NCI-H2081 (cell line): ENCODE measurements at regions not wholly inside any gene's neighbourhood (a gene's known extent, or its start where the extent isn't known, plus 50 kb on each side); places are given as distances from the start of the nearest gene placed in this dataset.
A peak's percentile ranks its signal among the peaks of the same experiment; 100 is the strongest.
"Not testable (repeated sequence)": the region's sequence is repeated elsewhere in the genome, so short reads cannot be mapped to it uniquely, and the experiment has no call there.

ENCODE experiments used
- DNase-seq, 2 experiments: peaks; one replicate each; lab custom pipeline; 2025; lab: John Stamatoyannopoulos, UW

GRCh38 chr18:29373000-29373399, 1196.1 kb upstream of the CDH2 start:
- DNase-seq: no peak

GRCh38 chr18:29361843-29362242, 1184.9 kb upstream of the CDH2 start:
- DNase-seq: no peak

- DNase-seq: not testable (repeated sequence)
Observed at GRCh38 chr18:29360659-29361058, 1183.7 kb upstream of the CDH2 start.

- DNase-seq: not testable (repeated sequence)
Observed at GRCh38 chr18:29359222-29359621, 1182.3 kb upstream of the CDH2 start.

GRCh38 chr18:29351171-29351570, 1174.2 kb upstream of the CDH2 start:
- DNase-seq: no peak

- DNase-seq: no peak
Observed at GRCh38 chr18:29328932-29329331, 1152.0 kb upstream of the CDH2 start.

- DNase-seq: peak; percentile 6 to 46
Observed at GRCh38 chr18:29326214-29326613, 1149.3 kb upstream of the CDH2 start.

- DNase-seq: no peak
Observed at GRCh38 chr18:29321561-29321960, 1144.6 kb upstream of the CDH2 start.

- no peak for DNase-seq
Observed at GRCh38 chr18:29313312-29313711, 1136.4 kb upstream of the CDH2 start.

- DNase-seq: no peak
Observed at GRCh38 chr18:29311580-29311979, 1134.7 kb upstream of the CDH2 start.

GRCh38 chr18:29309366-29309765, 1132.4 kb upstream of the CDH2 start:
- DNase-seq: no peak

GRCh38 chr18:29307982-29308381, 1131.1 kb upstream of the CDH2 start:
- no peak for DNase-seq

GRCh38 chr18:29307231-29307630, 1130.3 kb upstream of the CDH2 start:
- no peak for DNase-seq

GRCh38 chr18:29305516-29305915, 1128.6 kb upstream of the CDH2 start:
- no peak for DNase-seq

- no peak for DNase-seq
Observed at GRCh38 chr18:29301048-29301447, 1124.1 kb upstream of the CDH2 start.

GRCh38 chr18:29285471-29285870, 1108.5 kb upstream of the CDH2 start:
- no peak for DNase-seq

GRCh38 chr18:29271501-29271900, 1094.6 kb upstream of the CDH2 start:
- DNase-seq: no peak

GRCh38 chr18:29259838-29260237, 1082.9 kb upstream of the CDH2 start:
- DNase-seq: no peak

- no peak for DNase-seq
Observed at GRCh38 chr18:29254123-29254522, 1077.2 kb upstream of the CDH2 start.

- DNase-seq: no peak
Observed at GRCh38 chr18:29251681-29252080, 1074.8 kb upstream of the CDH2 start.

GRCh38 chr18:29250843-29251242, 1073.9 kb upstream of the CDH2 start:
- no peak for DNase-seq

GRCh38 chr18:29250259-29250658, 1073.3 kb upstream of the CDH2 start:
- peak in 1 of 2 experiments; percentile 17 for DNase-seq

- DNase-seq: no peak
Observed at GRCh38 chr18:29248805-29249204, 1071.9 kb upstream of the CDH2 start.

- no peak for DNase-seq
Observed at GRCh38 chr18:29241199-29241598, 1064.3 kb upstream of the CDH2 start.

GRCh38 chr18:29234751-29235150, 1057.8 kb upstream of the CDH2 start:
- no peak for DNase-seq
